T-helper 2 cell (primary cell): ENCODE measurements at regions not wholly inside any gene's neighbourhood (a gene's known extent, or its start where the extent isn't known, plus 50 kb on each side); places are given as distances from the start of the nearest gene placed in this dataset.
"Not testable (repeated sequence)": the region's sequence is repeated elsewhere in the genome, so short reads cannot be mapped to it uniquely, and the experiment has no call there.

Experiments
- DNase-seq, 5 experiments: peaks; one replicate each; pipeline versions ENCODE4 v3.0.0 to v3.0.0-alpha.2; 2012 to 2022

GRCh38 chr15:24848050-24848449 is 106.7 kb upstream of the SNRPN start:
- DNase-seq: peak in 1 of 5 experiments; percentile 23

- no peak for DNase-seq
Observed at GRCh38 chr15:24856397-24857390, 98.1 kb upstream of the SNRPN start.

GRCh38 chr15:24857763-24858162 is 97.0 kb upstream of the SNRPN start:
- DNase-seq: no peak

GRCh38 chr15:24858183-24858582 is 96.6 kb upstream of the SNRPN start:
- not testable (repeated sequence) for DNase-seq

- DNase-seq: no peak
Observed at GRCh38 chr15:24858737-24859601, 95.8 kb upstream of the SNRPN start.

GRCh38 chr15:24861014-24861690 is 93.6 kb upstream of the SNRPN start:
- DNase-seq: no peak

- DNase-seq: no peak
Observed at GRCh38 chr15:24862726-24863521, 91.9 kb upstream of the SNRPN start.

GRCh38 chr15:24865303-24865702 is 89.5 kb upstream of the SNRPN start:
- no peak for DNase-seq

GRCh38 chr15:24877174-24877573 is 77.6 kb upstream of the SNRPN start:
- DNase-seq: no peak

- DNase-seq: peak in 2 of 5 experiments; percentile 1 to 23
Observed at GRCh38 chr15:24878153-24878552, 76.6 kb upstream of the SNRPN start.

GRCh38 chr15:24879492-24879891 is 75.3 kb upstream of the SNRPN start:
- DNase-seq: no peak

GRCh38 chr15:24880663-24881062 is 74.1 kb upstream of the SNRPN start:
- no peak for DNase-seq

- DNase-seq: no peak
Observed at GRCh38 chr15:24886538-24886937, 68.2 kb upstream of the SNRPN start.

GRCh38 chr15:24898715-24899272 is 56.0 kb upstream of the SNRPN start:
- no peak for DNase-seq

GRCh38 chr15:24899367-24899766 is 55.4 kb upstream of the SNRPN start:
- no peak for DNase-seq

- DNase-seq: no peak
Observed at GRCh38 chr15:24899795-24900194, 55.0 kb upstream of the SNRPN start.

- no peak for DNase-seq
Observed at GRCh38 chr15:24901409-24901808, 53.4 kb upstream of the SNRPN start.
